ENCODE measurements at regions not wholly inside any gene's neighbourhood (a gene's known extent, or its start where the extent isn't known, plus 50 kb on each side); places are given as distances from the start of the nearest gene placed in this dataset.

- no peak for TF ChIP-seq CTCF (IDR thresholded peaks at IDR 0.05)
- TF ChIP-seq POLR2A (IDR thresholded peaks at IDR 0.05), result no peak
These were observed 352.1 kb upstream of the MEIS2 start for GRCh38 chr15:37452498-37452897.
